Right forelimb (tissue), 1 donor: ENCODE measurements at regions not wholly inside any gene's neighbourhood (a gene's known extent, or its start where the extent isn't known, plus 50 kb on each side); places are given as distances from the start of the nearest gene placed in this dataset.
"Not testable (repeated sequence)": the region's sequence is repeated elsewhere in the genome, so short reads cannot be mapped to it uniquely, and the experiment has no call there.

Experiments
- DNase-seq: peaks from one replicate; pipeline ENCODE4 v3.0.0-alpha.2; 2018

DNA sequence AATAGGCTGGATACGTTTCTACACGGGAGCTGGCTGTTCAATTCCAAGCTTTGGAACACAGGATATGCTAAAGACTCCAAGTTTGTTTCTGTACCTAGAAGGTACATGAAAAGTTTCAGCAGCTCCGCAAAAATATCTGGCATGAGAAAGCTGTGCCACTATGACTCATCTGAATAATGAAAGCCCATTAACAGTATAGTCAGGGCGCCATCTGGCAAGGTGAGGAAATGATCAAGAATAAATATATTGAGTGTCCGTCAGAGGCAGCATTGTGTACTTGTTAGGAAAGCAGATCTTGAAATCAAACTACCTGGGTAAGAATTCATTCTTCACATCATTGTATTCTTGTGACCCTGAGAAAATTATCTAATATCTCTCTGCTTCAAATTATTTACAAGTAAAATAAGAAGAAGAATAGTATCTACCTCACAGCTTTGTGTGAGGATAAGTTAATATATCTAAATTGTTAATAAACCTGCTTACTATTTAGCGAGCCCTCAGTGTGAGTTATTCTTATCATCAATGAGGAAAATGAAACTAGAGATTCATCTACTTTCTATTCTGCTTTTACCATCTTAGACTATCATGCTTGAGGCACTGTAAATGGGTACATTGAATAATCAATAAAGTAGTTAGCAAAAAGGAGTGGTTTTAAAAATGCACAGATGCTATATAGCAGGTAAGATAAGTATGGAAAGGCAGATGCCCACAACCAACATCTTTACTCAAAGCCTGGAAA, 53.5 kb downstream of the FSCB start:
- DNase-seq: no peak

DNA sequence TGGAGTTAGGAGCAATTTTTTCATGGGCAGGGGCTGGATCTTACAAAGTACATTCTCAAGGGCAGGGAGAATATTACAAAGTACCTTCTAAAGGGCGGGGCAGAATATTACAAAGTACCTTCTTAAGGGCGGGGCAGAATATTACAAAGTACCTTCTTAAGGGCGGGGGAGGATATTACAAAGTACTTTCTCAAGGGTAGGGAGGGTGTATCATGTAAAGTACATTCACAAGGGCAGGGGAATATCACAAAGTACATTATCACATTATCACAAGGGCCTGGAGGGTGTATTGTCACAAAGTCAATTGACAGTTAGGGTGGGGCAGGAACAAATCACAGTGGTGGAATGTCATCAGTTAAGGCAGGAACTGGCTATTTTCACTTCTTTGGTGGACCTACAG, 56.9 kb downstream of the FSCB start:
- DNase-seq: not testable (repeated sequence)

DNA sequence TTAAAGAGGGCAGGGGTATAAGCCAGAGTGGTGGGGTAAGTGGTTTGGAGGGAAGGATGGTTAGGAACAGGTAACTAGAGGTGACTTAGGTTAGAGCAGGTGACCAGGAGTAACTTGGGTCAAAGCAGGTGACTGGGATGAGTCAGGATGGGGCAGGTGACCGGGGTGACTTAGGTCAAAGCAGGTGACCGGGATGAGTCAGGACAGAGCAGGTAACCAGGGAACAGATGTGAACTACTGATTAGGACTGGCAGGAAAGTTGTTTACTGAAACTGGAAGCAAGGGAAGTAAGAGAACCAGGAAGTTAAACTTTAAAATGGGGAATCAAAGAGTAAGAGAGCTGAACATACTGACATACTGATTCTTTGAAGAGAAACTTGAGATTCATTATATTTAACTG, 57.4 kb downstream of the FSCB start:
- DNase-seq: no peak

DNA sequence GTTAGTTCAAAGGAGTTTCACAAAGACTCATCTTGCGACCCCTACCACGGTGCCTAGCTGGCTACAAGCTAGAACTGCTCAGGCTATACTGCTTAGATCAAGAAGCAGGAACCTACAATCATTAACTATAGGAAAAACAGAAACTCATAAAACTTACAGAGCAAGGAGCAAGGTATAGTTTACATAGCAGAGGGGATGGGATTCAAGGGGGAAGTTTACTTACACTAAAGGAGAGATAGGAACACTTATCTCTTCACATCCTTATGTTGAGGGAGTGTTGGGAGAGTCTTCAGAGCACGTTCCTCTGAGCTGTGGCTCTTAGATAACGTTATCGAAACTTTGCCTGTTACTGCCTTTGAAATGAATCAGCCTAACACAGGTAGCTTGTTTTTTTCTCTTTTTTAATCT, 58.1 kb downstream of the FSCB start:
- no peak for DNase-seq

DNA sequence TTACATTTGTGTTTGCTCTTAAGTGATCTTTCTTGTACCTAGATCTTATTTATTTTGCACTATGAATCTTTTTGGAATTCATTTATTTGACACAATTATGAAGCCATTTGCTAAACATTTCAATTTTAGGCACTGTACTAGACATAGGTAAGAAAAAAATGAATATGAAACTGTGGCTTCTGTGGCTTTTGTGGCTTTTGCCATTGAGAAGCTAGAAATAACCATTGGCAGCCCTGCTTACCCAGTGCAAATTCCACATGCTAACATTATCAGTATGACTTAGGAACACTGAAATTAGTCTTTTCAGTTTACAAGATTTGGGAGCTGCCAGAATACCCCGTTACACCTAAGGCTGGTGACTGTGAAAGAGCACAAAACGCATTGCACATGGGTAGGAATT, 60.1 kb downstream of the FSCB start:
- DNase-seq: no peak

DNA sequence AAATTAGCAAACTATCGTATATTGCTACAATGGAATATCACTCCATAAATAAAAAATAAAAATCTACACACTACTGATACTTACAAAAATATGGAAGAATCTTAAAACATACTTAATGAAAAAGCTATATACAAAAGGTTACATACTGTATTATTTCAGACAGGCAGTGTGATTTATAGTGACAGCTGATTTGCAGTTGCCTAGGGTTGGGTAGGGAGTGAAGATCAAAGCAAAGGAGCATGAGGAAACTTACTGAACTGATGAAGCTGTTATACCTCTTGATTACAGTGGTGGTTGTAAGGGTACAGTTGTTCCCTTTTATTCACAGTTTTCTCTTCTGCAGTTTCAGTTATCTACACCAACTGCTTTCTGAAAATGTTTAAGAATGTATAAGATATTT, 62.6 kb downstream of the FSCB start:
- no peak for DNase-seq

DNA sequence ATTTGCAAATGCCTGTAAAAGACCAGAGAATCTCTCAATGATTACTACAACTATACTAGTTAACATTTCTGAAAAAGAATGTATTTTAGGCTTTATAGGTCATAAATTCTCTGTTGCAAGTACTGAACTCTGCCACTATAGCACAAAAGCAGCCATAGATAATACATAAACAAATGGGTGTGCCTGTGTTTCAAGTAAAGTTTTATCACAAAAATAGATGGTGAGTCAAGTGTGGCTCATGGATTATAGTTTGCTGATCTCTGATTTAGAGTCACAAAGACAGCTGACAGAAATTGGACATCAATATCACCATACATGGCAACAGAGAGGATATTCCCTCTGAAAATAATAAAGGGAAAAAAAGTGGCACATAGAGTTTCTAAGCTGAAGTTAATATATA, 68.1 kb downstream of the FSCB start:
- no peak for DNase-seq

DNA sequence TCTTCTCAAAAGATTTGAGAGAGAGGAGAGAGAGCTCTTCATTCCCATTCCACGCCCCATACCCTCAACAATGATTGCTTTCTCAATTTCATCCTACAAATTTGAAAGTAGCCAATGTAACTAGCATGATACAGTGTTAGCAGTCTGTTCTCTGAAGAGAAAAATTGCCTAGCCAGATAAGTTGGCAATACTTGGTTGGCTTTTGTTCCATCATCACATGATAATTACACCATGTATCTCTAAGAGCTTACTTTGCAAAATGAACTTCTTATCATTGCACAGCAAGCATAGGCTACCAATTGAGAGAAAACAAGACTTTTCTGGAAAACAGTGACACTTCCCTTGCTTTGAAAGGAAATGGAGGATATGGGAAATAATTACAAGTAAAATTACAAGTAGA, 68.9 kb downstream of the FSCB start:
- DNase-seq: no peak

DNA sequence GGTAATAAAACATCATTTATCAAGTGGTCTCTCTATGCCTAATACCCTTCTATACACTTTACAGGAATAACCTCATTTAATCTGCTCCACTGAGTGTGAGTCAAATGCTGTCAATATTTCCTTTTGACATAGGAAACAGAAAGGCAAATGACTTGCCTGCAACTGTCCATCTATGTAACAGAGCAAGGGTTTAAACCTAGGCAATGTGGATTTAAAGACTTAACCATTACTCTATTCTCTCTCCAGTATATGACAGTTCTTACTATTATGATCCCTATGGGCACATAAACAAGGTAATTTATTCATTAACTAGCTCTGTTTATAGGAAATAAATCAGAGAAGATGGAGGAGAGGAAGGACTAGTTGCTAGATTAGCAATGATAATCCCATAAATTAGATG, 70.6 kb downstream of the FSCB start:
- no peak for DNase-seq

DNA sequence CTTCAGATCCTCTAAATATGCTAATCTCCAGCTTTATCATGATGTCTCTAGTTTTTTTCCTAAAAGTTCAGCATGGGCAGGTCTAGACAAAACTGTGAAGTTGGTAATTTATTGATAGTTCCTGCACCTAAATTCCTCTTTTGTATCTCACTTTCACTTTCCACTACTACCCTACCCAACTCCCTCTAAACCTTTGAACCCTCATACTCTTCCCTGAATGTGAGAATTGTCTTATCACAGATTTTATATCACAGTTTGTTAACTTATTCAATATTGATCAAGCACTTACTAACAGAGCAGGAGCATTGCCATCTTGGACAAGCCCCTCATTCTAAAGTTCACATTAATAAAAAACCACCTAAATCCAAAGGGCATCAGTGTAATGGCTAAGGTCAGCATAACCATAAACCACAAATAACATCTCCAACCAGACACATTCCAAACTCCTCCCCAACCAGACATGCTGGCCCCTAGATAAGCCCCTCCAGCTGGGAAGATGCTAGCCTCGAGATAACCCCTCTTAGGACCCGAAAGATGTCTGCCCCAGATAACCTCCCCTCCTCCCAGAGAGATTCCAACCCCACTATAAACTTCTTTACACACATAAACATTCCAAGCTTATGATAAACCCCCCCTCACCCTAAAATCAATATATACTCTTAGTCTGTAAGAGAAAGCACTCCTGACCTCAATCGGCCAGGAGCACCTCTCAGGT, 78.7 kb downstream of the FSCB start:
- no peak for DNase-seq

DNA sequence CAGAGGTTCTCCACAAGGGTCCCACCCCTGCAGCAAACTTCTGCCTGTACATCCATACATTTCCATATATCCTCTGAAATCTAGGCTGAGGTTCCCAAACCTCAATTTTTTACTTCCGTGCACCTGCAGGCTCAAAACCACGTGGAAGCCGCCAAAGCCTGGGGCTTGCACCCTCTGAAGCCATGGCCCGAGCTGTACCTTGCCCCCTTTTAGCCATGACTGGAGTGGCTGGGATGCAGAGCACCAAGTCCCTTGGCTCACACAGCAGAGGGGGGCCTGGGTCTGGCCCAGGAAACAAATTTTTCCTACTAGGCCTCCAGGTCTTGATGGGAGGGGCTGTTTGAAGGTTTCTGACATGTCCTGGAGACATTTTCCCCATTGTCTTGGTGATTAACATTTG, 84.4 kb downstream of the FSCB start:
- DNase-seq: no peak

DNA sequence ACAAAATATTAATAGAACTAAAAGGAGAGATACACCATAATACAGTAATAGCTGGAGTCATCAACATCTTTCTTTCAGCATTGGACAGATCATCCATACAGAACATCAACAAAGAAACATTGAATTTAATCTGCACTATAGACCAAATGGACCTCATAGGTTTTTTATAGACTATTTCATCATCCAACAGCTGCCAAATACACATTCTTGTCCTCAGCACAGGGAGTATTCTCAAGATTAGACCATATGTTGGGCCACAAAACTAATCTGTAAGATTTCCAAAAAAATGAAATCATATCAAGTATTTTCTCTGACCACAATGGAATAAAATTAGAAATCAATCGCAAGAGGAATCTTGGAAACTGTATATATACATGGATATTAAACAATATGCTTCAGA, 86.9 kb downstream of the FSCB start:
- DNase-seq: no peak

DNA sequence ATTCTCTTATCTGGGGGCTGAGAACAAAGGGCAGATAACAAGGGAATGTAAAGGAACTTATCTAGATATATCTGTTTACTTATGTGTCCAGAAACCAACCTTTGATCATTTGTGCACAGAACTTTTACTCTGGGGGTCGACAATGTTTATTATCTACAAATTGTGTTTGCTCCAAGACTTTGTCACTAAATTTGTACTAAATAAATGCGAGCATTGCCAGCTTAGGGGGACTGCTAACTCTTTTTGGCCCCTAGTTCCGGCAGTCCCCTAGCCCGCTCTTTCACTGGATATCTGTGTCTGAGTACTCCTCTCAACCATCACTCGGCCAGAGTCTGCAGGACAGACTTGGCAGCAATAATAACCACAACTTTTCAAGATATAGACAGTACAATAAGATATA, 88.2 kb downstream of the FSCB start:
- DNase-seq: no peak

DNA sequence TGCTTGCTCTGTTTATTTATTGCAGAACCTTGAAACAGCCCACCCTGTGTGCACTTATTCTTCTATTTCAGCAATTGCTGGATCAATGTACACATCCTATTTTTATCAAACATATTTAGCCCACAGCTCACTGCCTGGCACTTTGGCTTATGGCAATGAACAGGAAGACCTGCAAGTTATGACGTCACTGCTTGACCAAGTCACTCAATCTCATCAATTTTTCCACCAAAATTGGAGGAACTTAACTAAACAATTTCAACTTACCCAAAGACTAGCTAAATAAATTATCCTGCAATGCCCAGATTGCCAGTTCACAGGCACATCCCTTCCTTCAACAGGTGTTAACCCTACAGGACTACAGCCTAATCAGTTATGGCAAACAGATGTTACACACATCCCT, 89.3 kb downstream of the FSCB start:
- no peak for DNase-seq

DNA sequence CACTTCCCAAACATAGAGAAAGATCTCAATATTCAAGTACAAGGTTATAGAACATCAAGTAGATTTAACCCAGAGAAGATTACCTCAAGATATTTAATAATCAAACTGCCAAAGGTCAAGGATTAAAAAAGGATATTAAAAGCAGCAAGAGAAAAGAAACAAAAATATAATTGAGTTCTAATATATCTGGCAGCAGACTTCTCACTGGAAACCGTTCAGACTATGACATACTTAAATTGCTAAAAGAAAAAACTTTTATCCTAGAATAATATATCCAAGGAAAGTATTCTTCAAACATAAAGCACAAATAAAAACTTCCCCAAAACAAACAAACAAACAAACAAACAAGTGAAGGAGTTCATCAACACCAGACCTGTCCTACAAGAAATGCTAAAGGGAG, 92.4 kb downstream of the FSCB start:
- DNase-seq: no peak

DNA sequence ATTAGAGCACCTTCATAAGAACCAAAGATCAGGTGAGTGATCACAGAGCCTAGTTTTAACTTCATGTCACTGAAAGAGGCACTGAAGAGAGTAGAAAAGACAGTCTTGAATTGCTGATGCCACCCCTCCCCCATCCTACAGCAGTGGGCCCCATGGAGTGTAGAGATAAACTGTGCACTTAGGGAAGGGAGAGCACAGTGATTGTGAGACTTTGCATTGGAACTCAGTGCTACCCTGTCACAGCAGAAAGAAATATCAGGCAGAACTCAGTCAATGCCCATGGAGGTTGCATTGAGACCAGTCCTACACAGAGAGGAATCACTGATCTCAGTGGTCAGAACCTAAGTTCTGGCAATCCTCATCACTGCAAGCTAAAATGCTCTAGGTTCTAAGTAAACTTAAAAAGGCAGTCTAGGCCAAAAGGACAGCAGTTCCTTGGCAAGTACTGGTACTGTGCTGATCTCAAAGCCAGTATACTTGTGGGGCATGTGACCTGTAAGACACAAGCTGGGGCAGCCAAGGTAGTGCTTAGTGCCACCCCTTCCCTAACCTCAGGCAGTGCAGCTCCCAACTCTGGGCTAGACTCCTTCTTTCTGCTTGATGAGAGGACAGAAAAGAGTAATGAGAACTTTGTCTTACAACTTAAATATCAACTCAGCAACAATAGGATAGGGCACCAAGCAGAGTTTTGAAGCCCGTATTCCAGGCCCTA, 94.1 kb downstream of the FSCB start:
- no peak for DNase-seq

DNA sequence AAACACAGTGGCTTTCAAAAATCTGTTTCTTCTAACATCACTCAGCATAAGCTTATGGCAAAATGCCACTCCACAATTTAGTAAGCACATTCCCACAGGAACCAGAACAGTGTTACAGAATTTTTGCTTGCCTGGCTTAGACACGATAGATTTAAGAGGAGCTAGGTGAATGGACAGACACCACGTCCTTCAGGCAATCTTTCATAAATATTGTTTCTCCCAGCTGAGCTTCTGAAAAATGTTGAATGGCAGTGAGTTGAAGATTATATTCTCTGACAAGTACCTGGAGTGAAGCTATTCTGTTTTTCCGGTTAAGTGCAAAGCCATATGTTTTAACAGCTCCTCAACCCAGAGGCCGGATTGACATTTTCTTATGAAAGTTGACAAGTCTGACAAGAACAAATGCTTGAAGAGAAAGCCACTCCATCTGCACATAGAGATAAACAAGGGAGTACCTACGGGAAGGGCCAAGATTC, 102.0 kb downstream of the FSCB start:
- no peak for DNase-seq

DNA sequence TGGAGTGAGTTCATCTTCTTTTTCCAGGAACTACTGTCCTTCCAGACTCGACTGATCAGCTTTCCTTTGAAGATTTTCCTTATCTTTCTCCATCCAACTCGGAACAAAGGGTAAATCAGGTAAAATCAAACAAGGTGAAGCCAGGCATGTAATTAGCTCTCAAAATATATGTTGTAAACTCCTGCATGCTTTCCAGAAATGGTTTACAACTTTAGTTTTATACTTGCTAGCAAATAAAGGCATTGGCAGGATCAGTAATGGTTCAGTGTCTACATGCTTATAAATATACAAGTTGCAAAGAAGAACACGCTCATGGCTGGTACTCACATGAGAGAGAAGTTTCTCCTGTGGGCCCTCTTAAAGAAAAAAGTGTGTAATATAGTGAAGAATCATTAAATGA, 102.5 kb downstream of the FSCB start:
- no peak for DNase-seq

DNA sequence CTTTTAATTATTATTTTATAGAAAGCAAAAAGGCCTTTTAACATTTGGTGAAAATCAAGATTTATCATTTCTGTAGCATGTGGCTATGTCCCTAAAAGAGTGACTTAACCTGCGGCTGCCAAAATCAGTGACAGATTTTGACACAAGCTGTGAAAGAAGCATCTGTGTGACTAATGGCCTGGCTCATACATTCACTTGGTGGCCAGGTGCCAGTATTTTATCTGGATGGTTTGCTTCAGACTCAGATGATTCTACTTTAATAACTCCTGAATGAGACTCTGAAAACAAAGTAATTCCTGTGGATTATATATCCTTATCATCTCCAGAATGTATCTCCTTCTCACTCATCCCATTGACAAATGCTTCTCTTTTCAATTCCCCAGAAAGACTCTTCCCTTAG, 103.0 kb downstream of the FSCB start:
- DNase-seq: no peak

DNA sequence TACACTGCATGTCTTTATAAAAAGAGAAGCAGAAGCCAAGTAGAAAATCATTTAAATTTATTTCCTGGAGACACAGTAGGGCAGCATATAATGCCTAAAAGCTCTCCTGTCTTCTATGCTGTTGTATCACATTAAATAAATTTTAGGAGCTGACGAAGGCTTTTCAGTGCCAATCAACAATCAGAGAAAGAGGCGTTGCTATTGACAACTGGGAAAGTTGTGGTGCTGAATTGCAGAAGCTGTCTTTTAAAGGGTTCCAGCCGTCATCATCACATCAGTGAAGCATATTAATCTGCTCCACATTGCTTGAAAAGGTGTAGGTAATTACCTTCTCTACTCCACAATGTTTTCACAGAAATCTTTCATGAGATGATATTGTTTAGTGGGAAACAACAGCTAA, 103.9 kb downstream of the FSCB start:
- no peak for DNase-seq

DNA sequence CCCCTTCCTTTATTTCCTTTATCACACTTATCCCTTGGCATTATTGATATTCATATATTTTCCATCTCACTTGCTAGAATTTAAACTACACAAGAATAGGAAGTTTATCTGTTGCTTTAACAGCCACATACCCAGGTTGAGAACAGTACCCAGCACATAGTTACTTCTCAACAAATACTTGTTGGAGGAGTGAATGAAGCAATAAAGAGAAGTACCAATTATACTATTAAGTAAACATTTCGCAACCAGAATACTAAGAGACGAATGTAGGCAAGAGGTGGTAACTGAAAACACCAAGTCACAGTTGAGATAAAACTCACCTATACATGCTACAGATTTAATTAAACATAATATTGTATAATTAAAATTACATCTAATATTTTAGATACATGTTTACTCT, 110.9 kb downstream of the FSCB start:
- no peak for DNase-seq

DNA sequence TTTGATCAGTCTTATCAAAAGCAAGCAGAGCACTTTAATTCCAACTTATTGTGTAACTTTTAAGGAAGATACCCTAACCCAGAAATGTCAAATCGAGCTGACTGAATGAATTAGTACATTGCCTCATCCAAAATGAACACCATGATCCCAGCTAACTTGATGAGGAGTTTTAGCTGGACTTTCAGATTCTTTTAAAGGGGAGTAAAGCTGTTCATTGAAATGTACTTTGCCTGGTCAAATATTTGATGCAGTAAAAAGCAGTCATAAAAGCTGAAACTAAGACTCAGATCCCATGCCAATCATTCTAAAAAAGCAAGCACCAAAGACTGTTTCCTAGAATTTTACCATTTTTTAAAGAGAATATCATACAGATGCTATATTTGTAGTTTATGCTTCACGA, 114.1 kb downstream of the FSCB start:
- no peak for DNase-seq

DNA sequence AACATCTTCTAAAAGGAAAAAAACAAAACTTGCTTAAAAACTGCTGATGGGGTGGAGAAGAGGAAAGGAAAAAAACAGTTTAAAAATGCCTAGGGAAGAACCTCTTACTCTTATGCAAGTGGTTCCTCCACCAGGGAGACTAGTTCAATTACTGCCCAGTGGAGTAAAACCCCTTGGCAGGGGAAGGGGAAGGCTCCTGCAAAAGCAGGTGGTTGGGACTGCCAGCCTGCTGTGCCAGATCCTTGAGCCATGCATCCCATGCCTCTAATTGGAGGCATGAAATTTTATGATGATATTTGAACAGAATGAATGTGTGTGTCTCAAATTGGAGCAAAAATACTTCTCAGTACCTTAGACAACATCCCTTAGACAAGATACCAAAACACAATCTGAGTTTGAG, 118.8 kb downstream of the FSCB start:
- no peak for DNase-seq

DNA sequence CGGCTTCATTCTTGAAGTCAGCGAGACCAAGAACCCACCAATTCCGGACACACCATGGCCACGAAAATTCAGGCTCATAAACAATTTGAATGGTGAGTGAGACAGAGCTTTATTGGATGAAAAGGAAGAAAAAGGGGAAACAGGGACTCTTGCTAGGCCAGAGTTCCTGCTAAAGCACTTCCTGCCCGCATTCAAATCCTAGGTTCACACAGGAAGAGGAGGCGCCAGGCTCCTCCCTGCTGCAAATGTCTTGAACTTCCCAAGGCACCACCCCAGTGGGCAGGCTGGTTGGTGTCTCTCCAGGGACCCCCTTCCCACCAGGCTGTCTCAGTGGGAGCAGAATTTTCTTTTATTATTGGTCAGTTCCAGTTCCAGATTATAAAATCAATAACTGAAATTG, 121.2 kb downstream of the FSCB start:
- no peak for DNase-seq
